IPS-20b (cell line): ENCODE measurements at regions not wholly inside any gene's neighbourhood (a gene's known extent, or its start where the extent isn't known, plus 50 kb on each side); places are given as distances from the start of the nearest gene placed in this dataset.

Source experiments
- H3K27ac ChIP-seq: one replicate; pipeline ENCODE4 v1.5.1; 2013; ENCODE audit warnings: low read length
- H3K27me3 ChIP-seq: 2 replicates; pipeline ENCODE4 v1.6.1; 2013; ENCODE audit warnings: mild to moderate bottlenecking, low read length, inconsistent platforms; ENCODE audit not compliant: insufficient read depth
- H3K36me3 ChIP-seq: 2 replicates; pipeline ENCODE4 v1.6.1; 2013; ENCODE audit warnings: low read depth, mild to moderate bottlenecking, inconsistent platforms, low read length, moderate library complexity; ENCODE audit not compliant: insufficient read depth
- H3K4me1 ChIP-seq: 2 replicates; pipeline ENCODE4 v1.6.1; 2013; ENCODE audit warnings: mild to moderate bottlenecking, control low read depth, inconsistent platforms, low read length, moderate library complexity; ENCODE audit not compliant: insufficient read depth
- H3K4me3 ChIP-seq: 2 replicates; pipeline ENCODE4 v1.5.1; 2013; ENCODE audit warnings: mild to moderate bottlenecking, low read length, inconsistent platforms
- H3K9ac ChIP-seq: 2 replicates; pipeline ENCODE4 v1.6.1; 2013; ENCODE audit warnings: low read depth, mild to moderate bottlenecking, inconsistent platforms, low read length, moderate library complexity
- H3K9me3 ChIP-seq: 2 replicates; pipeline ENCODE4 v1.6.1; 2013; ENCODE audit warnings: mild to moderate bottlenecking, low read depth, low read length, inconsistent platforms; ENCODE audit not compliant: insufficient read depth

GRCh38 chr20:48266571-48266970 lies 481.3 kb upstream of the SULF2 start:
- no peak overlapping the region for H3K4me3 ChIP-seq
- H3K4me1 ChIP-seq = no peaks in the 10 kb centered on the region
- no peaks in the 10 kb centered on the region for H3K9me3 ChIP-seq
- H3K9ac ChIP-seq = no peak overlapping the region
- H3K27ac ChIP-seq = no peak overlapping the region
- H3K36me3 ChIP-seq = no peaks in the 10 kb centered on the region
- H3K27me3 ChIP-seq = no peaks in the 10 kb centered on the region

GRCh38 chr20:48265791-48266190 lies 480.5 kb upstream of the SULF2 start:
- no peaks in the 10 kb centered on the region for H3K27me3 ChIP-seq

GRCh38 chr20:48262955-48263354 lies 477.7 kb upstream of the SULF2 start:
- no peaks in the 10 kb centered on the region for H3K4me1 ChIP-seq
- H3K36me3 ChIP-seq = no peaks in the 10 kb centered on the region
- no peak overlapping the region for H3K4me3 ChIP-seq
- no peak overlapping the region for H3K27ac ChIP-seq
- no peaks in the 10 kb centered on the region; the same call in 1 of the 2 replicates for H3K27me3 ChIP-seq
- no peaks in the 10 kb centered on the region for H3K9me3 ChIP-seq
- H3K9ac ChIP-seq = no peak overlapping the region

More at GRCh38 chr20:48265791-48266190, 480.5 kb upstream of the SULF2 start:
- Histone ChIP-seq H3K4me1 (no peaks in the 10 kb centered on the region), H3K27ac (no peak overlapping the region), H3K4me3 (no peak overlapping the region), H3K9me3 (no peaks in the 10 kb centered on the region), H3K9ac (no peak overlapping the region), H3K36me3 (no peaks in the 10 kb centered on the region)

- Histone ChIP-seq H3K9me3 (no peaks in the 10 kb centered on the region), H3K27ac (no peak overlapping the region), H3K9ac (no peak overlapping the region), H3K4me1 (no peaks in the 10 kb centered on the region), H3K4me3 (no peak overlapping the region), H3K36me3 (no peaks in the 10 kb centered on the region), H3K27me3 (no peaks in the 10 kb centered on the region; the same call in 1 of the 2 replicates)
Observed at GRCh38 chr20:48262466-48262865, 477.2 kb upstream of the SULF2 start.

- Histone ChIP-seq H3K27me3 (no peaks in the 10 kb centered on the region; the same call in 1 of the 2 replicates), H3K36me3 (no peaks in the 10 kb centered on the region)
Observed at GRCh38 chr20:48261398-48261910, 476.2 kb upstream of the SULF2 start.

GRCh38 chr20:48260129-48260756 lies 475.0 kb upstream of the SULF2 start:
- H3K27me3 ChIP-seq = no peaks in the 10 kb centered on the region; the same call in 1 of the 2 replicates

More at GRCh38 chr20:48261398-48261910, 476.2 kb upstream of the SULF2 start:
- no peaks in the 10 kb centered on the region for H3K4me1 ChIP-seq
- no peak overlapping the region for H3K4me3 ChIP-seq
- no peak overlapping the region for H3K9ac ChIP-seq
- no peak overlapping the region for H3K27ac ChIP-seq
- H3K9me3 ChIP-seq = no peaks in the 10 kb centered on the region; the same call in 1 of the 2 replicates

GRCh38 chr20:48259456-48259855 lies 474.2 kb upstream of the SULF2 start:
- H3K9me3 ChIP-seq = peaks cover 4% of the 10 kb centered on the region; the same call in 1 of the 2 replicates
- no peak overlapping the region for H3K27ac ChIP-seq
- H3K4me3 ChIP-seq = no peak overlapping the region
- H3K36me3 ChIP-seq = no peaks in the 10 kb centered on the region
- no peak overlapping the region for H3K9ac ChIP-seq
- no peaks in the 10 kb centered on the region; the same call in 1 of the 2 replicates for H3K27me3 ChIP-seq
- H3K4me1 ChIP-seq = no peaks in the 10 kb centered on the region

More at GRCh38 chr20:48260129-48260756, 475.0 kb upstream of the SULF2 start:
- Histone ChIP-seq H3K9ac (no peak overlapping the region), H3K4me3 (no peak overlapping the region), H3K27ac (no peak overlapping the region), H3K9me3 (peaks cover 4% of the 10 kb centered on the region; the same call in 1 of the 2 replicates), H3K36me3 (no peaks in the 10 kb centered on the region), H3K4me1 (no peaks in the 10 kb centered on the region)

GRCh38 chr20:48257833-48258232 lies 472.6 kb upstream of the SULF2 start:
- H3K27me3 ChIP-seq = no peaks in the 10 kb centered on the region; the same call in 1 of the 2 replicates
- no peaks in the 10 kb centered on the region for H3K4me1 ChIP-seq
- H3K36me3 ChIP-seq = no peaks in the 10 kb centered on the region
- no peak overlapping the region for H3K9ac ChIP-seq
- no peak overlapping the region for H3K4me3 ChIP-seq
- no peak overlapping the region for H3K27ac ChIP-seq
- H3K9me3 ChIP-seq = peaks cover 4% of the 10 kb centered on the region; the same call in 1 of the 2 replicates

GRCh38 chr20:48247961-48248360 lies 462.7 kb upstream of the SULF2 start:
- no peaks in the 10 kb centered on the region for H3K36me3 ChIP-seq
- no peaks in the 10 kb centered on the region for H3K9me3 ChIP-seq
- no peaks in the 10 kb centered on the region for H3K27me3 ChIP-seq
- H3K4me3 ChIP-seq = no peak overlapping the region
- H3K9ac ChIP-seq = no peak overlapping the region
- H3K4me1 ChIP-seq = no peaks in the 10 kb centered on the region; the same call in 1 of the 2 replicates
- H3K27ac ChIP-seq = no peak overlapping the region

- Histone ChIP-seq H3K9ac (no peak overlapping the region), H3K36me3 (no peaks in the 10 kb centered on the region), H3K27me3 (no peaks in the 10 kb centered on the region), H3K27ac (no peak overlapping the region), H3K4me1 (no peaks in the 10 kb centered on the region; the same call in 1 of the 2 replicates), H3K9me3 (no peaks in the 10 kb centered on the region), H3K4me3 (no peak overlapping the region)
Observed at GRCh38 chr20:48246061-48246790, 460.9 kb upstream of the SULF2 start.

GRCh38 chr20:48242623-48243022 lies 457.3 kb upstream of the SULF2 start:
- Histone ChIP-seq H3K4me3 (no peak overlapping the region), H3K27ac (no peak overlapping the region), H3K9me3 (no peaks in the 10 kb centered on the region), H3K9ac (no peak overlapping the region), H3K36me3 (no peaks in the 10 kb centered on the region), H3K4me1 (no peaks in the 10 kb centered on the region), H3K27me3 (no peaks in the 10 kb centered on the region)
